ENCODE measurements at regions not wholly inside any gene's neighbourhood (a gene's known extent, or its start where the extent isn't known, plus 50 kb on each side); places are given as distances from the start of the nearest gene placed in this dataset.

- no peak for DNase-seq
- Histone ChIP-seq H3K18ac (ENCODE audit: low read depth in 1 of 2, low read length in 2 of 2) (no peak overlapping the region), H3K23ac (ENCODE audit: low read length in 2 of 2) (no peak overlapping the region), H3K4me1 (ENCODE audit: control insufficient read depth, insufficient read depth, low read depth, low read length) (no peaks in the 10 kb centered on the region), H4K8ac (ENCODE audit: low read length) (no peak overlapping the region), H3K36me3 (ENCODE audit: control insufficient read depth in 1 of 2, insufficient read depth in 2 of 2, low read depth in 1 of 2, low read length in 2 of 2) (no peaks in the 10 kb centered on the region), H3K9me3 (ENCODE audit: control insufficient read depth, low read length) (peaks cover 17% of the 10 kb centered on the region), H3K27me3 (ENCODE audit: control insufficient read depth in 1 of 2, insufficient read depth in 1 of 2, low read length in 2 of 2) (no peaks in the 10 kb centered on the region), H3K14ac (ENCODE audit: low read length in 2 of 2) (no peak overlapping the region), H2AFZ (ENCODE audit: low read depth, low read length) (no peak overlapping the region), H3K27ac (ENCODE audit: low read length, poor library complexity, severe bottlenecking) (no peak overlapping the region), H3K79me1 (replicated peaks; ENCODE audit: low read length, poor library complexity, severe bottlenecking) (no peaks in the 10 kb centered on the region), H2BK120ac (ENCODE audit: low read depth, low read length) (no peak overlapping the region), H3K4me2 (ENCODE audit: low read length, poor library complexity, severe bottlenecking) (no peak overlapping the region), H2BK15ac (ENCODE audit: low read depth, poor library complexity, severe bottlenecking) (no peak overlapping the region), H3K4ac (ENCODE audit: low read depth in 1 of 2, low read length in 2 of 2) (no peak overlapping the region), H2AK5ac (ENCODE audit: low read length, severe bottlenecking) (no peak overlapping the region), H3K9ac (ENCODE audit: low read length) (no peak overlapping the region), H4K91ac (ENCODE audit: low read length) (no peak overlapping the region), H2BK12ac (ENCODE audit: low read length in 2 of 2) (no peak overlapping the region), H2BK5ac (ENCODE audit: low read depth, low read length, poor library complexity, severe bottlenecking) (no peak overlapping the region), H3K4me3 (ENCODE audit: insufficient read depth in 1 of 2, low read depth in 1 of 2, low read length in 2 of 2) (no peak overlapping the region)
- 77% methylated on average over 3 of the region's 3 CpGs for WGBS
Measured at GRCh38 chr2:208793434-208793833, 386.8 kb downstream of the PTH2R start.

- no peak overlapping the region for H3K9ac ChIP-seq (ENCODE audit: low read length)
- H4K91ac ChIP-seq (ENCODE audit: low read length): no peak overlapping the region
- H3K4me1 ChIP-seq (ENCODE audit: control insufficient read depth, insufficient read depth, low read depth, low read length): no peaks in the 10 kb centered on the region
- H3K27ac ChIP-seq (ENCODE audit: low read length, poor library complexity, severe bottlenecking): no peak overlapping the region
- no peak overlapping the region for H2AFZ ChIP-seq (ENCODE audit: low read depth, low read length)
- WGBS: 86% methylated on average over 2 of the region's 4 CpGs
- H2BK15ac ChIP-seq (ENCODE audit: low read depth, poor library complexity, severe bottlenecking): no peak overlapping the region
- H3K79me1 ChIP-seq (replicated peaks; ENCODE audit: low read length, poor library complexity, severe bottlenecking): no peaks in the 10 kb centered on the region
- no peak overlapping the region for H2BK12ac ChIP-seq (ENCODE audit: low read length in 2 of 2)
- H3K27me3 ChIP-seq (ENCODE audit: control insufficient read depth in 1 of 2, insufficient read depth in 1 of 2, low read length in 2 of 2): no peaks in the 10 kb centered on the region
- no peak overlapping the region for H3K18ac ChIP-seq (ENCODE audit: low read depth in 1 of 2, low read length in 2 of 2)
- H4K8ac ChIP-seq (ENCODE audit: low read length): no peak overlapping the region
- H3K4me3 ChIP-seq (ENCODE audit: insufficient read depth in 1 of 2, low read depth in 1 of 2, low read length in 2 of 2): no peak overlapping the region
- H3K4ac ChIP-seq (ENCODE audit: low read depth in 1 of 2, low read length in 2 of 2): no peak overlapping the region
- H3K14ac ChIP-seq (ENCODE audit: low read length in 2 of 2): no peak overlapping the region
- no peak overlapping the region for H2AK5ac ChIP-seq (ENCODE audit: low read length, severe bottlenecking)
- no peak overlapping the region for H3K23ac ChIP-seq (ENCODE audit: low read length in 2 of 2)
- H2BK5ac ChIP-seq (ENCODE audit: low read depth, low read length, poor library complexity, severe bottlenecking): no peak overlapping the region
- no peak for DNase-seq
- no peak overlapping the region for H3K4me2 ChIP-seq (ENCODE audit: low read length, poor library complexity, severe bottlenecking)
- peaks cover 21% of the 10 kb centered on the region for H3K9me3 ChIP-seq (ENCODE audit: control insufficient read depth, low read length)
- no peaks in the 10 kb centered on the region for H3K36me3 ChIP-seq (ENCODE audit: control insufficient read depth in 1 of 2, insufficient read depth in 2 of 2, low read depth in 1 of 2, low read length in 2 of 2)
- no peak overlapping the region for H2BK120ac ChIP-seq (ENCODE audit: low read depth, low read length)
Measured at GRCh38 chr2:208794288-208794975, 387.8 kb downstream of the PTH2R start.

- no peak overlapping the region for H3K14ac ChIP-seq (ENCODE audit: low read length in 2 of 2)
- no peak overlapping the region for H3K9ac ChIP-seq (ENCODE audit: low read length)
- no peak overlapping the region for H2BK120ac ChIP-seq (ENCODE audit: low read depth, low read length)
- H3K27ac ChIP-seq (ENCODE audit: low read length, poor library complexity, severe bottlenecking): no peak overlapping the region
- H3K9me3 ChIP-seq (ENCODE audit: control insufficient read depth, low read length): peaks cover 15% of the 10 kb centered on the region
- 94% methylated on average over 1 of the region's 1 CpG for WGBS
- H4K91ac ChIP-seq (ENCODE audit: low read length): no peak overlapping the region
- H3K23ac ChIP-seq (ENCODE audit: low read length in 2 of 2): no peak overlapping the region
- H2BK15ac ChIP-seq (ENCODE audit: low read depth, poor library complexity, severe bottlenecking): no peak overlapping the region
- no peak overlapping the region for H2AFZ ChIP-seq (ENCODE audit: low read depth, low read length)
- no peak overlapping the region for H2AK5ac ChIP-seq (ENCODE audit: low read length, severe bottlenecking)
- H3K4me2 ChIP-seq (ENCODE audit: low read length, poor library complexity, severe bottlenecking): no peak overlapping the region
- H2BK5ac ChIP-seq (ENCODE audit: low read depth, low read length, poor library complexity, severe bottlenecking): no peak overlapping the region
- H3K79me1 ChIP-seq (replicated peaks; ENCODE audit: low read length, poor library complexity, severe bottlenecking): no peaks in the 10 kb centered on the region
- no peak overlapping the region for H3K4me3 ChIP-seq (ENCODE audit: insufficient read depth in 1 of 2, low read depth in 1 of 2, low read length in 2 of 2)
- H3K4me1 ChIP-seq (ENCODE audit: control insufficient read depth, insufficient read depth, low read depth, low read length): no peaks in the 10 kb centered on the region
- H3K4ac ChIP-seq (ENCODE audit: low read depth in 1 of 2, low read length in 2 of 2): no peak overlapping the region
- H4K8ac ChIP-seq (ENCODE audit: low read length): no peak overlapping the region
- no peaks in the 10 kb centered on the region for H3K27me3 ChIP-seq (ENCODE audit: control insufficient read depth in 1 of 2, insufficient read depth in 1 of 2, low read length in 2 of 2)
- no peaks in the 10 kb centered on the region for H3K36me3 ChIP-seq (ENCODE audit: control insufficient read depth in 1 of 2, insufficient read depth in 2 of 2, low read depth in 1 of 2, low read length in 2 of 2)
- no peak for DNase-seq
- H3K18ac ChIP-seq (ENCODE audit: low read depth in 1 of 2, low read length in 2 of 2): no peak overlapping the region
- H2BK12ac ChIP-seq (ENCODE audit: low read length in 2 of 2): no peak overlapping the region
Measured at GRCh38 chr2:208798698-208799097, 392.1 kb downstream of the PTH2R start.

GRCh38 chr2:208799397-208799796 lies 392.8 kb downstream of the PTH2R start:
- no peak overlapping the region for H4K8ac ChIP-seq (ENCODE audit: low read length)
- H2BK120ac ChIP-seq (ENCODE audit: low read depth, low read length): no peak overlapping the region
- H3K14ac ChIP-seq (ENCODE audit: low read length in 2 of 2): no peak overlapping the region
- H2BK5ac ChIP-seq (ENCODE audit: low read depth, low read length, poor library complexity, severe bottlenecking): no peak overlapping the region
- H3K9ac ChIP-seq (ENCODE audit: low read length): no peak overlapping the region
- WGBS: no CpG with 5 or more reads among the region's 2 CpGs
- no peak overlapping the region for H3K23ac ChIP-seq (ENCODE audit: low read length in 2 of 2)
- H3K79me1 ChIP-seq (replicated peaks; ENCODE audit: low read length, poor library complexity, severe bottlenecking): no peaks in the 10 kb centered on the region
- DNase-seq: no peak
- H3K36me3 ChIP-seq (ENCODE audit: control insufficient read depth in 1 of 2, insufficient read depth in 2 of 2, low read depth in 1 of 2, low read length in 2 of 2): no peaks in the 10 kb centered on the region
- no peak overlapping the region for H3K18ac ChIP-seq (ENCODE audit: low read depth in 1 of 2, low read length in 2 of 2)
- no peak overlapping the region for H3K4me2 ChIP-seq (ENCODE audit: low read length, poor library complexity, severe bottlenecking)
- no peak overlapping the region for H2AK5ac ChIP-seq (ENCODE audit: low read length, severe bottlenecking)
- H3K9me3 ChIP-seq (ENCODE audit: control insufficient read depth, low read length): peaks cover 14% of the 10 kb centered on the region
- no peaks in the 10 kb centered on the region for H3K27me3 ChIP-seq (ENCODE audit: control insufficient read depth in 1 of 2, insufficient read depth in 1 of 2, low read length in 2 of 2)
- H2BK12ac ChIP-seq (ENCODE audit: low read length in 2 of 2): no peak overlapping the region
- H3K4me1 ChIP-seq (ENCODE audit: control insufficient read depth, insufficient read depth, low read depth, low read length): no peaks in the 10 kb centered on the region
- no peak overlapping the region for H3K27ac ChIP-seq (ENCODE audit: low read length, poor library complexity, severe bottlenecking)
- H3K4ac ChIP-seq (ENCODE audit: low read depth in 1 of 2, low read length in 2 of 2): no peak overlapping the region
- no peak overlapping the region for H2BK15ac ChIP-seq (ENCODE audit: low read depth, poor library complexity, severe bottlenecking)
- H4K91ac ChIP-seq (ENCODE audit: low read length): no peak overlapping the region
- no peak overlapping the region for H3K4me3 ChIP-seq (ENCODE audit: insufficient read depth in 1 of 2, low read depth in 1 of 2, low read length in 2 of 2)
- H2AFZ ChIP-seq (ENCODE audit: low read depth, low read length): no peak overlapping the region
